Endothelial cell (in vitro differentiated cells): ENCODE measurements at regions not wholly inside any gene's neighbourhood (a gene's known extent, or its start where the extent isn't known, plus 50 kb on each side); places are given as distances from the start of the nearest gene placed in this dataset.
A peak's percentile ranks its signal among the peaks of the same experiment; 100 is the strongest.

Source experiments
- DNase-seq: peaks from one replicate; pipeline ENCODE4 v3.0.0; 2021; ENCODE audit warnings: low spot score
- H3K27ac Mint-ChIP-seq: one replicate; pipeline ENCODE4 v1.8.0; 2021; ENCODE audit warnings: mixed read lengths, inconsistent platforms; ENCODE audit not compliant: unreplicated experiment
- H3K27me3 Mint-ChIP-seq: one replicate; pipeline ENCODE4 v1.8.0; 2021; ENCODE audit warnings: mild to moderate bottlenecking, moderate library complexity, mixed read lengths, inconsistent platforms; ENCODE audit not compliant: unreplicated experiment
- H3K36me3 Mint-ChIP-seq: one replicate; pipeline ENCODE4 v1.8.0; 2021; ENCODE audit warnings: mild to moderate bottlenecking, low read depth, mixed read lengths, inconsistent platforms; ENCODE audit not compliant: unreplicated experiment
- H3K4me1 Mint-ChIP-seq: one replicate; pipeline ENCODE4 v1.8.0; 2021; ENCODE audit warnings: mild to moderate bottlenecking, mixed read lengths, inconsistent platforms; ENCODE audit not compliant: unreplicated experiment
- H3K4me3 Mint-ChIP-seq: one replicate; pipeline ENCODE4 v1.8.0; 2021; ENCODE audit warnings: mild to moderate bottlenecking, mixed read lengths, inconsistent platforms; ENCODE audit not compliant: unreplicated experiment
- H3K9me3 Mint-ChIP-seq: one replicate; pipeline ENCODE4 v1.8.0; 2021; ENCODE audit warnings: mixed read lengths, inconsistent platforms; ENCODE audit not compliant: unreplicated experiment
- CTCF ChIP-seq: fragments of 200-600 bp; sonication (generic); IDR thresholded peaks from one replicate; pipeline ENCODE4 v1.5.0; 2021; ENCODE audit warnings: antibody characterized with exemption; ENCODE audit not compliant: unreplicated experiment

DNA sequence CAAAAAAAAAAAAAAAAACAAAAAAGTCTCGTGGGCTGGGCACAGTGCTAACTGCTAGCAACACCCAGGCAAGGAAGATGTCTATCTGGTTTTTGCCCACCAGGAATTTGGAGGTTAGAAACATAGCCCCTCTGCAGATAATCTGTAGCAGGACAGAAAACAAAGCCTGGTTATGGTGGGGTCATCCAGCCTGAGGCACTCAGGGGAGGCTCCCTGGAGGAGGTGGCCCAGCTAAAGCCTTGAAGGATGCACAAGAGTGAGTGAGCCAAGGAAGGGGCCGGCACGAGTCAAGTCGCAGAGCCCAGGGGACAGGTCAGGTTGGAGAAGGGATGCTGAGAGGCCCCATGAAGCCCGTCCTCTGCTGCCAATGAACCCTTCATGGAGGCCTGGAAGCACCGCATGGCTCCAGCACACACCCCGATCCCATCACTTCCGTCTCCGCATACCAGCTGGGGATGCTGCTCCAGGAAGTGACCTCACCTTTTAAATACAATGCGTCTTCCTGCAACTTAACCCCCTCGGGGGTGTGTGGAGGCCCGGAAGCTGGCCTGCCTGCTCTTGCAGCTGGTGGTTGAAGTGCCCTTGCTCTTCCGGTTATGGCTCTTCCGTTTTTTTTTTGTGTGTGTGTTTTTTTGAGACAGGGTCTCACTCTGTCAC lies 86.5 kb downstream of the ENGASE start:
- H3K27me3 Mint-ChIP-seq = peaks cover 21% of the 10 kb centered on the region

DNA sequence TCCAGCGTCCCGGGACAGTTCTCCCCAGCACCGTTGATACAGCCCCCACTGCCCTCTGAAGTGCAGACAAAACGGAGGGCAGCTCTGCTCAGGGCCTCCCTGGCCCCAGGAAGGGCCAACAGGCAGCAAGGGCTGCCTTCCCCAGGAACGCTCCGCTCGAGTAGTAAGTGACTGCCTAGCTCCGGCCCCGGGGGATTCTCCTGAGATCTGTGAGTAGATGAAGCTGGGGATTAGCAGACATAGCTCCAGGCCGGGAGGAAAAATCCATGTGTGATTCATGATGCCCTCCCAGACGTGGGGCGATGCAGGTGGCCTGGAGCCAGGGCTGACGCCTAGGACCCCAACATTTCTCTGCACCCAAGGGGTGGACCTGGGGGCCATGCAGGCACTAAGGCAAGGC lies 85.3 kb downstream of the ENGASE start:
- H3K27ac Mint-ChIP-seq = no peak overlapping the region
- H3K4me3 Mint-ChIP-seq = no peak overlapping the region
- H3K27me3 Mint-ChIP-seq = peaks cover 21% of the 10 kb centered on the region
- TF ChIP-seq CTCF = no peak
- H3K4me1 Mint-ChIP-seq = peaks cover 10% of the 10 kb centered on the region
- no peaks in the 10 kb centered on the region for H3K36me3 Mint-ChIP-seq
- DNase-seq = no peak
- no peaks in the 10 kb centered on the region for H3K9me3 Mint-ChIP-seq

More for the DNA sequence above, 86.5 kb downstream of the ENGASE start:
- DNase-seq = peak; percentile 67
- no peak for TF ChIP-seq CTCF
- Mint-ChIP-seq H3K36me3 (no peaks in the 10 kb centered on the region), H3K9me3 (no peaks in the 10 kb centered on the region), H3K4me3 (peak overlapping the region; percentile 42), H3K27ac (peak overlapping the region; percentile 83), H3K4me1 (peaks cover 10% of the 10 kb centered on the region)

- no peak for DNase-seq
- H3K27me3 Mint-ChIP-seq = peaks cover 20% of the 10 kb centered on the region
- H3K4me1 Mint-ChIP-seq = peaks cover 10% of the 10 kb centered on the region
- no peaks in the 10 kb centered on the region for H3K9me3 Mint-ChIP-seq
- no peak overlapping the region for H3K27ac Mint-ChIP-seq
- no peak for TF ChIP-seq CTCF
- no peak overlapping the region for H3K4me3 Mint-ChIP-seq
- H3K36me3 Mint-ChIP-seq = no peaks in the 10 kb centered on the region
These were observed 84.8 kb downstream of the ENGASE start for GRCh38 chr17:79159471-79159870.

DNA sequence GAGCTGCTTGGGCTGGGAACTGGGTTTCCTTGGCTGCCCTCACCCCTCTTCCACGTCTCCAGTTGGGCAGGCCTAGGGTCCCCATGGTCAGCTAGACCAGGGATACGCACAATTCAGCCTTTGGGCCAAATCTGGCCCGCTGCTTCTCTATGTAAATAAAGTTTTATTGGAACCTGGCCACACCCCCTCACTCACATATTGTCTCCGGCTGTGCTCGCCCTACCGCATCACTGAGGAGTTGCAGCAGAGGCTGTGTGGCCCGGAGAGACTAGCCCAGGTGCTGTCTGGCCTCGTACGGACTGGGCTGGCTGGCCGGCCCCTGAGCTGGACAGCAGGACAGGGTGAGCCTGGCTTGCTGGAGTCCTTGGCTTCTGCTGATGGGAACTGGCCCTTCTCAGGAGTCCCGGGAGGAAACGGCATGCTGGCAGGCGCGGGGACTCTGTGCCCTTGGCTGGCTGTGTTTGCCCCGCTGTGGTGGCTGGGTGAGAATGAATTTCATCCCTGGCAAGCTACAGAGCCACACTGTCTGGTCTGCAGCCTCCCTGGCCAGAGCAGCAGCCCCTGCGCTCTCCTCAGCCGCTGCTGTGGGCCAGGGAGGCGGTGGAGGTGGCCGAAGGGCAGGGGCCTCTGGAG lies 82.0 kb downstream of the ENGASE start:
- Mint-ChIP-seq H3K4me3 (no peak overlapping the region), H3K9me3 (no peaks in the 10 kb centered on the region), H3K27ac (no peak overlapping the region), H3K4me1 (peaks cover 6% of the 10 kb centered on the region), H3K27me3 (peaks cover 15% of the 10 kb centered on the region), H3K36me3 (no peaks in the 10 kb centered on the region)
- no peak for TF ChIP-seq CTCF
- no peak for DNase-seq

DNA sequence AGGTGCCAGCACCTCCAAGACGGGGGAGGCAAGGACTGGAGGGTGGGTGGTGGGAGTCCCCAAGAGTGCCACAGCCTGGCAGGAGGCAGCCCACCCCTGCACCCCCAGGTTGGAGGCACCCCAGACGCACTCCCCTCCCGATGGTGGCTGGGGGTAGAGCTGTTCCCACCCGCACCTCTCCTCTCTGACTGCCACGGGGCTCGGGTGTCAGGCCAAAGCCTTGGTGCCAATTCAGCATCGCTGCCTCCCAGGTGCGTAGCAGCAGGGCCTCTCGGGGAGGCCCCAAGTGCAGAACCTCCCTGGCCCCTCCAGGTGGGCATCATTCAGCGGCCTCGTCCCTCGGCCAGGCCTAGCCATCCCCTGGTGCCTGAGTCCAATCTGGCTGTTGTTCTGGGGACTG lies 81.1 kb downstream of the ENGASE start:
- H3K27me3 Mint-ChIP-seq = peaks cover 10% of the 10 kb centered on the region
- TF ChIP-seq CTCF = no peak
- no peak overlapping the region for H3K4me3 Mint-ChIP-seq
- DNase-seq = no peak
- H3K36me3 Mint-ChIP-seq = no peaks in the 10 kb centered on the region
- no peaks in the 10 kb centered on the region for H3K9me3 Mint-ChIP-seq
- H3K27ac Mint-ChIP-seq = no peak overlapping the region
- H3K4me1 Mint-ChIP-seq = peaks cover 3% of the 10 kb centered on the region
